ENCODE measurements at regions not wholly inside any gene's neighbourhood (a gene's known extent, or its start where the extent isn't known, plus 50 kb on each side); places are given as distances from the start of the nearest gene placed in this dataset.

DNA sequence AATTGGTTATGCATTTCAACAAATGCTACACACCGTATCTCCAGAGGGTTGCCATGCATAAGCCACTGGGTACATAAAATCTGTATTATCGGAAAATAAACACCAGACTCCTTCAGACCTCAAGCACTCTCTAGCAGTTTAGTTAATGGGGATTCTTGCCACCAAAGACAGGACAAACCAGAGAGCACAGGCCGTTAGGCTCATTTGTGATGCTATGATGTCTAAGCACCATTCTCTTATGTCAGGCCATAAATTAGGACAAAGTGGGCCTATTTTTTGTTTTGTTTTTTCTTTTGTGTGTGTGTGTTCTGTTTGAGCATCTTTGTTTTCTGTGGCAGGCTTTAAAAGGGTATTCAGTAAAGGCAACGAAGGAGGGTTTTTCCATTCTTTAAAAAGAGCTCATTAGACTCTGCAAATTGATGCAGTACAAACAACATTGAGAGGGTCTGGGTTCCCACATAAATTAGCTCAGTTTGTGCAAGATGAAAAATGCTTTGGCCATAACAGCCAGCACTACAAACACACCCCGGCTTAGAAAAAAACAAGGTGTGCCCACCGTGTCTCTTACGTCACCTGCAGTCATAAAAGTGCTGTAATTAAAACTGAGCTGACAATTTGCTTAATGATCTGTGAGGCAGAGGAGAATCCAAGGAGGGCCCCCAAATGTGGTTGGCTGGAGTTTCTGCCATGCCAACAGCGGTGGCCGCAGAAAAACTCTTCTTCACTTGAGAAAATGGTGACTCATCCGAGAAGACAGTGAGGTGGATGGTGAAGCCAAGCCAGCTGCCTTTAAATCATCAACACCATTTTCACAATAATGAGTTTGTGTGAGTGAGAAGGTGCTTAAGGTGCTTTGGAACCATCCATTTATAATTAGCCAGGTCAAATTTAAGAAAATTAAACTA lies 297.9 kb downstream of the GATA3 start:
- dilution Hi-C loops (cut with HindIII; ENCODE audit: low sequenced_read_pairs, unreplicated experiment) (no loop called here), in situ Hi-C loops (cut with MboI; ENCODE audit: low sequenced_read_pairs) (no loop called here), intact Hi-C loops (cut with micrococcal nuclease) (no loop called here)
- Histone ChIP-seq H3K4ac (ENCODE audit: low read depth, low read length) (no peak overlapping the region), H2BK120ac (ENCODE audit: low read depth, low read length) (no peak overlapping the region), H4K8ac (ENCODE audit: low read depth in 2 of 2, low read length in 2 of 2) (no peak overlapping the region), H3K4me1 (ENCODE audit: control insufficient read depth, insufficient read depth, low read length) (no peaks in the 10 kb centered on the region), H3K36me3 (ENCODE audit: control insufficient read depth, insufficient read depth, low read length) (no peaks in the 10 kb centered on the region), H4K5ac (ENCODE audit: low read depth, low read length) (no peak overlapping the region), H2BK20ac (ENCODE audit: low read depth, low read length) (no peak overlapping the region), H2AK9ac (replicated peaks; ENCODE audit: low read depth, low read length, poor library complexity) (no peak overlapping the region), H2AFZ (replicated peaks; ENCODE audit: low read length, poor library complexity) (no peak overlapping the region), H2AK5ac (ENCODE audit: low read depth, low read length) (no peak overlapping the region), H3K27me3 (ENCODE audit: control insufficient read depth, insufficient read depth, low read length) (no peaks in the 10 kb centered on the region), H4K20me1 (ENCODE audit: insufficient read depth, low read length) (no peaks in the 10 kb centered on the region), H3K27ac (ENCODE audit: insufficient read depth, low read length) (no peak overlapping the region), H3K14ac (replicated peaks; ENCODE audit: low read depth, low read length) (no peak overlapping the region), H3K9ac (ENCODE audit: low read depth, low read length) (no peak overlapping the region), H3K9me3 (ENCODE audit: control insufficient read depth, insufficient read depth, low read length) (peaks cover 8% of the 10 kb centered on the region), H3K9me1 (ENCODE audit: insufficient read depth, low read length) (no peaks in the 10 kb centered on the region), H2BK5ac (ENCODE audit: low read depth, low read length, poor library complexity, severe bottlenecking) (no peak overlapping the region), H3K23ac (ENCODE audit: low read depth, low read length) (no peak overlapping the region), H4K91ac (ENCODE audit: insufficient read depth, low read depth, low read length) (no peak overlapping the region), H2BK15ac (ENCODE audit: low read depth, low read length) (no peak overlapping the region), H3K4me2 (ENCODE audit: low read depth, low read length) (no peak overlapping the region), H3K18ac (ENCODE audit: low read depth, low read length) (no peak overlapping the region), H3K4me3 (ENCODE audit: insufficient read depth, low read depth, low read length) (no peak overlapping the region), H3K79me1 (ENCODE audit: low read depth in 1 of 2, low read length in 2 of 2) (no peaks in the 10 kb centered on the region), H3K56ac (ENCODE audit: extremely low read depth, insufficient read depth, low read length) (no peak overlapping the region)
- CTCF ChIA-PET, result interaction anchor here (0.5 kb wide), 1 partner anchor 160 kb away, joined by 3 read pairs; no protein-coding TSS in a partner anchor
- POLR2A ChIA-PET (ENCODE audit: unreplicated experiment), result no interaction called here
- ATAC-seq (ENCODE audit: low read depth) (no peak), DNase-seq (no peak)
- no TSS peak for BruUV-seq (replicated peaks)
- WGBS, 2 experiments (ENCODE audit: extremely low coverage in 2 of 2, insufficient read length in 1 of 2), result no CpG with 5 or more reads among the region's 10 CpGs
- TF ChIP-seq CTCF (conservative IDR thresholded peaks at IDR 0.05; ENCODE audit: low read depth, low read length), result no peak
- TF ChIP-seq, protein P1, sequence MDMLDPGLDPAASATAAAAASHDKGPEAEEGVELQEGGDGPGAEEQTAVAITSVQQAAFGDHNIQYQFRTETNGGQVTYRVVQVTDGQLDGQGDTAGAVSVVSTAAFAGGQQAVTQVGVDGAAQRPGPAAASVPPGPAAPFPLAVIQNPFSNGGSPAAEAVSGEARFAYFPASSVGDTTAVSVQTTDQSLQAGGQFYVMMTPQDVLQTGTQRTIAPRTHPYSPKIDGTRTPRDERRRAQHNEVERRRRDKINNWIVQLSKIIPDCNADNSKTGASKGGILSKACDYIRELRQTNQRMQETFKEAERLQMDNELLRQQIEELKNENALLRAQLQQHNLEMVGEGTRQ (IDR thresholded peaks at IDR 0.05; ENCODE audit: low read depth, low read length), result no peak
- no peak for TF ChIP-seq MAZ (IDR thresholded peaks at IDR 0.05; ENCODE audit: borderline replicate concordance, low read depth, low read length)
- no peak for TF ChIP-seq RFX5 (IDR thresholded peaks at IDR 0.05; ENCODE audit: low read depth, low read length)
- TF ChIP-seq, protein P2, sequence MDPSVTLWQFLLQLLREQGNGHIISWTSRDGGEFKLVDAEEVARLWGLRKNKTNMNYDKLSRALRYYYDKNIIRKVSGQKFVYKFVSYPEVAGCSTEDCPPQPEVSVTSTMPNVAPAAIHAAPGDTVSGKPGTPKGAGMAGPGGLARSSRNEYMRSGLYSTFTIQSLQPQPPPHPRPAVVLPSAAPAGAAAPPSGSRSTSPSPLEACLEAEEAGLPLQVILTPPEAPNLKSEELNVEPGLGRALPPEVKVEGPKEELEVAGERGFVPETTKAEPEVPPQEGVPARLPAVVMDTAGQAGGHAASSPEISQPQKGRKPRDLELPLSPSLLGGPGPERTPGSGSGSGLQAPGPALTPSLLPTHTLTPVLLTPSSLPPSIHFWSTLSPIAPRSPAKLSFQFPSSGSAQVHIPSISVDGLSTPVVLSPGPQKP (IDR thresholded peaks at IDR 0.05; ENCODE audit: borderline replicate concordance, low read depth, low read length), result no peak
- no peak for TF ChIP-seq MXI1 (IDR thresholded peaks at IDR 0.05; ENCODE audit: borderline replicate concordance, low read depth, low read length)
- TF ChIP-seq RAD21 (IDR thresholded peaks at IDR 0.05; ENCODE audit: low read length), result no peak
- no peak for TF ChIP-seq SMC3 (IDR thresholded peaks at IDR 0.05; ENCODE audit: low read depth, low read length)

Measured in IMR-90 (cell line).